ENCODE measurements at regions not wholly inside any gene's neighbourhood (a gene's known extent, or its start where the extent isn't known, plus 50 kb on each side); places are given as distances from the start of the nearest gene placed in this dataset.

DNA sequence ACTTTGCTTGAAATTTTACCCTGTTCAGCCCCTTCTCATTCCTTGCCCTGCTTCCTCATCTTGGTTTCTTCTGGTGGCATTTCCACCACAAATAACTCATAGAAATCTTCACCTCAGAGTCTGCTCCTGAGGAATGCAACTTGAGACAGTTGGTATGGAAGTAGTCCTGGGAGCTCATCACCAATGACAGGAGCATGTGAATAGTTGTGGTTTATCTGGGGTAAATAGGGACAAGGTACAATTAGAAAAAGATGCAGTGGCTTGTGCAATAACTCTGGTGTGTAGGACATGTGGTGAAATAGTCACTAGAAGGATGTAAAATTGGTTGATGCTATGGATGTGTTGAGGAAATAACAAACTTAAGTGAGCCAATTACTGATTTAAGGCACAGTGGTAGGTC, 72.7 kb upstream of the CHRNA7 start:
- TF ChIP-seq POLR2AphosphoS5 (IDR thresholded peaks at IDR 0.05; ENCODE audit: borderline replicate concordance, low read depth, low read length) (no peak), EZH2 (IDR thresholded peaks at IDR 0.05) (no peak), FOXP2 (optimal IDR thresholded peaks at IDR 0.05; ENCODE audit: control extremely low read depth, extremely low read length, insufficient read depth) (no peak)
